ENCODE measurements at regions not wholly inside any gene's neighbourhood (a gene's known extent, or its start where the extent isn't known, plus 50 kb on each side); places are given as distances from the start of the nearest gene placed in this dataset.

DNA sequence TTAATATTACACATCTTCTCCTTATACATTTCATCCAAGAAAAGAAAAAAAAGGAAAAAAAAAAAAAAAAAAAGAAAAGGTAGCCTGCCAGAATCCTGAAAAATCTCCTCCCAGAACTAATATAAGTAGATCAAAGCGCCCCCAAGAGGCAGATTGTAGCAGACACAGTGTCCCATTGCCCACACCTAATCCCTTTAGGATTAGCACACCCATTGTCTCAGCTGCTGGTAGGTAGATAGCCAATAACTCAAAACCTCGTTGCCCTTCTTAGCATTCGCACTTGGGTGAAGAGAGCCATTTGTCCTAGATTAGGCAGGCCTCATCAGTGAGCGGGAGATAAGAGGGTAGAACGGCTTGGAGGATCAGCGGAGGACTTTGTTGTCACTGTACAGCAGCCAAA, 100.2 kb upstream of the SORCS1 start:
- no peak for DNase-seq (ENCODE audit: low read depth in 3 of 3)

- no peak for DNase-seq (ENCODE audit: low read depth in 3 of 3)
Measured at GRCh38 chr10:107244122-107244521, 79.6 kb upstream of the SORCS1 start.

DNA sequence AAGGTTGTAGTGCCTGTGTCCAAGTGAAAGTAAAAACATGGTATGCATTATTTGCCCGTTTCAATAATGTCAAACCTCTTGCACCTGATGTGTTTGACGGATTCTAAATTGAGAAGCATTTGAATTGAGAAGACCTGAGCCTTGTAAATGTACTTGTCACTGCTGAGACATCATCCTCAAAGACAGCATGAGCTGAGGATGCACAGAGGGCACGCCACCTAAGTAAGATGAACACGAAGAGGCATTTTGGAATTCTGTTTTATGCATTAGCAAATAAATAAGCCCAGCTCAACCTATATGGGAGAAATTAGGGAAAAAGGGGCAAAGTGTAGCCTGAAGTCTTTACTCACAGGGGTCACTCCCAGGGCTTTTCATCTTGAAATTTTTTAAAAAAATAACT, 73.8 kb upstream of the SORCS1 start:
- DNase-seq (ENCODE audit: low read depth in 3 of 3), result no peak

GRCh38 chr10:107232013-107232412, 67.5 kb upstream of the SORCS1 start:
- DNase-seq (ENCODE audit: low read depth in 3 of 3), result no peak

- no peak for DNase-seq (ENCODE audit: low read depth in 3 of 3)
Measured at GRCh38 chr10:107230887-107231286, 66.4 kb upstream of the SORCS1 start.

- no peak for DNase-seq (ENCODE audit: low read depth in 3 of 3)
Measured at GRCh38 chr10:107215681-107216080, 51.2 kb upstream of the SORCS1 start.

Data from stimulated activated CD4-positive, alpha-beta T cell treated with anti-CD3 and anti-CD28 coated beads, TNF-alpha, amount 100 ng/mL, for 24 hours (primary cell).